ENCODE measurements at regions not wholly inside any gene's neighbourhood (a gene's known extent, or its start where the extent isn't known, plus 50 kb on each side); places are given as distances from the start of the nearest gene placed in this dataset.
A peak's percentile ranks its signal among the peaks of the same experiment; 100 is the strongest.

DNA sequence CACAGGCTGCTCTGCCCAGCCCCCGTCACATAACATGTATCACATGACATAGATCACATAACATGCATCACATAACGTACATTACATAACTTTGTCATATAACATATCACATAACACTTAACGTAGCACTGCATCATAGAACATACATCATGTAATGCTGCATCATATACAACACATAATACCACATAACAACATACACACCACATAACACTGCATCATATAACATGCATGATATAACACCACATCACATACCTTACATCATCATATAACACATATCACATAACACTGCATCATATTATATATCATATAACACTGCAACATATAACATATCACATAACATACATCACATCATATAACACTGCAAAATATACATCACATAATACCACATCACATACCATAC is 83.8 kb downstream of the AXIN2 start:
- intact Hi-C loops (cut with DNase I, micrococcal nuclease), result no loop called here
- ATAC-seq (no peak), DNase-seq (no peak)

DNA sequence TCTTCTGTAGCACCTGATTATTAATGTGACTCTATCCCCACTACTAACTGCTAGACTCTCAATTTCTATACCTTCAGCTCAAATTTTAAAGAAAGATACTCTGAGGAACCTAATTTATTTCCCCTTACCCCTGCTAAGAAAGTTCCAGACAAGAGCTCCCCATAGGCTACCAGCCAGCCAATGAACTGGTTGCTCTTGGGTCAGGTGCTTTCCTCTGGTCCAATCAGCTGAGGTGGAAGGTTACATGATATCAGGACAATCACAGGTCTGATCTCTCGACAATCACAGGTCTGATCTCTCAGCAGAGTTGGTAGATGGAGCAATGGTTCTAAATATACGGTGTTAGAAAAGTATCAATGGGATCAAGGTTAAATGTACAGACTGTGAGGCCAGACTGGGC is 86.8 kb downstream of the AXIN2 start:
- no peak for DNase-seq
- ATAC-seq, result no peak
- intact Hi-C loops (cut with DNase I, micrococcal nuclease), result no loop called here

GRCh38 chr17:65473985-65474384 is 87.5 kb downstream of the AXIN2 start:
- DNase-seq (no peak), ATAC-seq (no peak)
- intact Hi-C loops (cut with DNase I, micrococcal nuclease), result no loop called here

DNA sequence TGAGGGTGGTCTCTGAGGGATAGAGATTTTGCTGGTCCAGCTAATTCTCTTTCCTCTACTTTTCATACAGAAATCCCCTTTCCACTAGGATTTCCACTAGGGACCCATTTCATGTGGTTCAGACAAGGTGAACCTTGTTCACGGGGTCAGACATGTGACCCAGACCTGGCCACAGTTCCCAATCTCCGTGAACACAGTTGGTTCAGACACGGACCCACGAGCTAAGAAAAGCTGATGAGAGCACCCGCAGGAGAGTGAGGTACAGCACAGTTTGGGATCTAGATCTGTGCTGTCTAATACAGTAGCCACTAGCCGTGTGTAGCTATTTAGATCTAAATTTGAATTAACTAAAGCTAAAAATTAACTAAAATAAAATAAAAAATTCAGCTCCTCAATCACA is 88.1 kb downstream of the AXIN2 start:
- intact Hi-C loops (cut with DNase I, micrococcal nuclease), result no loop called here
- ATAC-seq, result no peak
- DNase-seq, result no peak

GRCh38 chr17:65472666-65473309 is 88.7 kb downstream of the AXIN2 start:
- no peak for ATAC-seq

DNA sequence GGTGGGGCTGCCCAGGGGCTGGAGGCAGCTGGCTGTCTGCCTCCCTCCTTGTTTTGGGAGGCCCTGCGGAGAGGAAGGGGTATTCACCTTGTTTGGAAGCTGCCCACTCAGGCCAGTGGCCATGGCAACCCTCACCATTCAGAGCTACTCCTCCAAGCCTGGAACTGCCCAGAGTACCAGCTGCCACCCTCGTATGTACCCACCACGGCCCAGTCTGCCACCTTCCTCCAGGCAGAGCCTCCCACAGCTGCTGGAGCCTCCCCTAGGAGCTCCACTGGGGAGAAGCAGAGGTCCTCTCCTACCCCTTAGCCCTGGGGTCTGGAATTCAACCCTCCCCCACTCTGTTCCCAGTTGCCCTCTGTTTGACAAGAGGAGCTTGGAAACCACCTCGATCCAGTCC is 90.7 kb downstream of the AXIN2 start:
- intact Hi-C loops (cut with DNase I, micrococcal nuclease), result no loop called here
- DNase-seq, result no peak
- no peak for ATAC-seq

More at GRCh38 chr17:65472666-65473309, 88.7 kb downstream of the AXIN2 start:
- no peak for DNase-seq
- intact Hi-C loops (cut with DNase I, micrococcal nuclease), result no loop called here

DNA sequence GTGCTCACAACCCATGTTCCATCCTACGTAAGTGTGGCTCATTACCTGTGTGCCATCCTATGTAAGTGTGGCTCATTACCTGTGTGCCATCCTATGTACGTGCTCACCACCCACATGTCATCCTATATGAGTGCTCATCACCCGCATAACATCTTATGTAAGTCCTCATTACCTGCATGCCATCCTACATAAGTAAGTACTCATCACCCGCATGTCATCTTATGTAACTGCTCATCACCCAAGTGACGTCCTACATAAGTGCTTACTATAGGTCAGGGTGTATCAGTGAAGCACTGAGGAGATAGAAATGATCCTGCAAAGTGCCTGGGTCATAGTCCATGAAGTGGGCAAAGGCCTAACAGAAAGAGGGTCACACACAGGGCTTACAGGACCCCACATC is 93.1 kb downstream of the AXIN2 start:
- intact Hi-C loops (cut with DNase I, micrococcal nuclease), result no loop called here
- no peak for ATAC-seq
- DNase-seq, result no peak

DNA sequence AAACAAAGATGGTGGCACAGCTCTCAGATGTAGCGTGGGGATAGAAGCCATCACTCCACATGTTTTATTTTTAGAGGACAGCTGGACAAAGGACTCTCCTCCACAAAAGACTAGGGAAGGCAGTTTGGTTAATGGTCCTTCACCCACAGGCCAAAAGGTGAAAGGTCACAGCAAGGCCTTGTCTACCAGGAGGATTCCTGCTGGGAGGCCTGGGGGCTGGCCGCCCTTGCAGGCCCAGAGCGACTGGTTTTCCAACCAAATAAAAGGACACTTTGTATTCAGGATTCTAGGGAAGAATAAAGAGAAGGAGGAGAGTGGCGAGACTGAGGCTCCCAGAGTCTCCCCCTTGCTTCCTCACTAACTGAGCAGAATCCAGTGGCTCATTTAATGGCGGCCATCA is 94.3 kb downstream of the AXIN2 start:
- intact Hi-C loops (cut with DNase I, micrococcal nuclease), result no loop called here
- no peak for ATAC-seq
- no peak for DNase-seq

DNA sequence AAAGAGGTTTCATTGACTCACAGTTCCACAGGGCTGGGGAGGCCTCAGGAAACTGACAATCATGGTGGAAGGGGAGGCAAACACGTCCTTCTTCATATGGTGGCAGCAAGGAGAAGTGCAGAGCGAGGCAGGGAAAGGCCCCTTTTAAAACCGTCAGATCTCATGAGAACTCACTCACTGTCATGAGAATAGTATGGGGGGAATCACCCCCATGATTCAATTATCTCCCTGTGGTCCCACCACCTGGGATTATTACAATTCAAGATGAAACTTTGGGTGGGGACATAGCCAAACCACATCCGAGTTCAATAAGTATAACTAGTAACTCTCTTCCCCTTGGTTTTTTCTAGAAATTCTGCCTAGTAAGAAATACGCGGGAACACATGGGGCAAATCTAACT is 94.9 kb downstream of the AXIN2 start:
- ATAC-seq, result no peak
- intact Hi-C loops (cut with DNase I, micrococcal nuclease), result no loop called here
- no peak for DNase-seq

DNA sequence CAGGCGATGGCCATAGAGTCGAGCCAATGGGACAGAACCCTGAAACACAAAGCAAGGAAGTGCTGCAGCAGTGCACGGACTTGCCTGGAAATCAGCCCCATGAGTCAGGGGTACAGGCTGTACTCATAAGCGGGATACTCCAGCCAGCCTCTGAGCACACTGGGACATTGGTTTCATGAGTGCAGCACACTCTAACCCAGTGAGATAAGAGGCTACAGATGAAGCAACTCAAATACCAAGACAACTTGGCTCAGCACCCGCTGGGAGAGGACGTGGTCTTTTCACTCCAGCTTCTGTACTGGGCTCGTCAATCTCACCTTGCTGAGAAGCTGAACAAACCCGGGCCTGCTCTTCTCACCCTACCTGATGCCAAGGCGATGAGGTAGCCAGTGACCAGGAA is 98.2 kb downstream of the AXIN2 start:
- no peak for ATAC-seq
- DNase-seq, result no peak
- intact Hi-C loops (cut with DNase I, micrococcal nuclease), result no loop called here

GRCh38 chr17:65459677-65460347 is 101.6 kb downstream of the AXIN2 start:
- no peak for ATAC-seq
- DNase-seq, result no peak
- intact Hi-C loops (cut with DNase I, micrococcal nuclease), result no loop called here

GRCh38 chr17:65457635-65458257 is 103.7 kb downstream of the AXIN2 start:
- intact Hi-C loops (cut with DNase I, micrococcal nuclease), result no loop called here
- DNase-seq, result peak; percentile 14 to 35
- ATAC-seq, result peak; percentile 52

- intact Hi-C loops (cut with DNase I, micrococcal nuclease), result no loop called here
- ATAC-seq, result peak; percentile 60
These were observed 104.3 kb downstream of the AXIN2 start for GRCh38 chr17:65457183-65457582.

GRCh38 chr17:65456368-65457151 is 104.9 kb downstream of the AXIN2 start:
- intact Hi-C loops (cut with DNase I, micrococcal nuclease), result no loop called here
- no peak for DNase-seq
- peak; percentile 17 for ATAC-seq

More at GRCh38 chr17:65457183-65457582, 104.3 kb downstream of the AXIN2 start:
- DNase-seq, result peak in 1 of 2 donors; percentile 16

- ATAC-seq (peak; percentile 54), DNase-seq (peak; percentile 27 to 41)
- intact Hi-C loops (cut with DNase I, micrococcal nuclease), result no loop called here
These were observed 105.5 kb downstream of the AXIN2 start for GRCh38 chr17:65455972-65456343.

GRCh38 chr17:65455154-65455971 is 106.1 kb downstream of the AXIN2 start:
- ATAC-seq (no peak), DNase-seq (no peak)
- intact Hi-C loops (cut with DNase I, micrococcal nuclease), result no loop called here

DNA sequence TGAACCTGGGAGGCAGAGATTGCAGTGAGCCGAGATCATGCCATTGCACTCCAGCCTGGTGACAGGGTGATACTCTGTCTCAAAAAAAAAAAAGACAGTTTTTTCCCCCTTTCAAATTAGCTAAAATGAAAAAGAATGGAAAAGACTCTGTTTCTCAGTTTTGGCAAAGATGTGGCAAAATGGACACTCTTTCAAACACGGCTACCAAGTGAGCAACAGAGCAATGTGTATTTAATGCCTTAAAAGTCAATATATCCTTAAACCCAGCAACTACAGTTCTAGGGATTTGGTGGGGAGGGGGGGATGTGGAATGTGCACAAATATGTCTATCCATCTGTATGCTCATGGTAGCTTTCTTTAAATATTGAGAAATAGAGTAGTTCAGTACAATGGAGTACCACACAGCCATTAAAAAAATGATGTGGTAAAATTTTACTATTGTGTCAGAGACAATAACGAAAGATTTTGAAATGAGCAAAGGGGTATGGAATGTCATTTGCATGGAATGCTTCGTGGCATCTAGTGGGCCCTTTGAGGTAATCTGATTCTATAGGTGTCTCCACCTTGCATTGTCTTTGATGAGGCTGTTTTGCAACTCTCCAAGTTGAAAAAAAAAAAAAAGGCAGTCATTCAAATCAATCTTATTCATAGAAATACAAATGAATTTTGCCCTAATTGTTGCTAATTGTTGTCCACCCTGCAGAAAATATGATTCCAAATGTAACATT is 108.1 kb downstream of the AXIN2 start:
- intact Hi-C loops (cut with DNase I, micrococcal nuclease), result no loop called here
- no peak for DNase-seq
- no peak for ATAC-seq

GRCh38 chr17:65449495-65449894 is 112.0 kb downstream of the AXIN2 start:
- ATAC-seq (no peak), DNase-seq (no peak)
- intact Hi-C loops (cut with DNase I, micrococcal nuclease), result no loop called here

Measured in left colon (tissue), 2 donors.